ENCODE measurements at regions not wholly inside any gene's neighbourhood (a gene's known extent, or its start where the extent isn't known, plus 50 kb on each side); places are given as distances from the start of the nearest gene placed in this dataset.

DNA sequence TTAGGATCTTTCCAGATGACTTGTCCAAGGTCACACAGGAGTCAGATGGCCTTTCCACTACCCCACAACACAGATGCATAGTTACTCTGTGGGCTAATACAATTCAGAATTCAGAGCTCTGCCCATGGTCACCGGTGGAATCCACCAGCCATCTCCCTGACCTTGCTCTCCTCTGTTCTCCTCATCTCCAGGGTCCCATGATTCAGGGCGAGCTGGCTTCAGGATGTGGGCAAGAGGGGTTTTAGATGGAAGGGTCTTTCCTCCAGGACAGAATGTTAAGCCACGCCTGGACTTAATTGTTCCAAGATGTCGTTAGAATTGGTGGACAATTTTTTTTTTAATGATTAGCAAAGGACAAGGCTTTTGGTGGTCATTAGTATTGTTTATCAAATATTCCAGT, 81.7 kb upstream of the LARP1 start:
- TF ChIP-seq EZH2 (IDR thresholded peaks at IDR 0.05): no peak
- no peak for TF ChIP-seq POLR2AphosphoS5 (IDR thresholded peaks at IDR 0.05; ENCODE audit: borderline replicate concordance, low read depth, low read length)
